Neural progenitor cell (in vitro differentiated cells): ENCODE measurements at regions not wholly inside any gene's neighbourhood (a gene's known extent, or its start where the extent isn't known, plus 50 kb on each side); places are given as distances from the start of the nearest gene placed in this dataset.
A peak's percentile ranks its signal among the peaks of the same experiment; 100 is the strongest.

Experiments
- DNase-seq: peaks from one replicate; pipeline ENCODE4 v3.0.0-alpha.2; 2016; ENCODE audit warnings: low spot score
- H2AFZ ChIP-seq: fragments of 200-600 bp; sonication (generic); replicated peaks from 2 replicates; pipeline ENCODE4 v1.6.1; 2016; ENCODE audit warnings: antibody characterized with exemption
- H3F3A ChIP-seq: fragments of 200-600 bp; sonication (generic); 2 replicates; pipeline ENCODE4 v1.6.1; 2016; ENCODE audit warnings: antibody characterized with exemption, low read depth
- H3K27ac ChIP-seq: fragments of 200-600 bp; sonication (generic); 2 replicates; pipeline ENCODE4 v1.5.1; 2016; ENCODE audit warnings: mild to moderate bottlenecking
- H3K27me3 ChIP-seq: fragments of 200-600 bp; sonication (generic); 2 replicates; pipeline ENCODE4 v1.6.1; 2016; ENCODE audit warnings: mild to moderate bottlenecking, moderate library complexity
- H3K36me3 ChIP-seq: fragments of 200-600 bp; sonication (generic); 2 replicates; pipeline ENCODE4 v1.5.1; 2016
- H3K4me1 ChIP-seq: fragments of 200-600 bp; sonication (generic); 2 replicates; pipeline ENCODE4 v1.6.1; 2016; ENCODE audit warnings: mixed run types
- H3K4me2 ChIP-seq: fragments of 200-600 bp; sonication (generic); 2 replicates; pipeline ENCODE4 v1.6.1; 2016
- H3K4me3 ChIP-seq: fragments of 200-600 bp; sonication (generic); 2 replicates; pipeline ENCODE4 v1.5.1; 2016
- H3K79me2 ChIP-seq: fragments of 200-600 bp; sonication (generic); 2 replicates; pipeline ENCODE4 v1.6.1; 2016; ENCODE audit warnings: low read depth
- H3K9ac ChIP-seq: fragments of 200-600 bp; sonication (generic); 2 replicates; pipeline ENCODE4 v1.6.1; 2016
- H3K9me3 ChIP-seq: fragments of 200-600 bp; sonication (generic); 2 replicates; pipeline ENCODE4 v1.5.1; 2016; ENCODE audit warnings: low read depth
- H4K20me1 ChIP-seq: fragments of 200-600 bp; sonication (generic); 2 replicates; pipeline ENCODE4 v1.6.1; 2016; ENCODE audit warnings: low read depth
- H3K27ac Mint-ChIP-seq: 3 replicates; pipeline ENCODE4 v1.8.0; 2021; ENCODE audit warnings: mixed read lengths
- H3K27me3 Mint-ChIP-seq: 2 replicates; pipeline ENCODE4 v1.8.0; 2022; ENCODE audit warnings: low read depth, mild to moderate bottlenecking, inconsistent platforms, moderate library complexity, mixed read lengths; ENCODE audit not compliant: insufficient read depth
- H3K36me3 Mint-ChIP-seq: 3 replicates; pipeline ENCODE4 v1.8.0; 2021; ENCODE audit warnings: mixed read lengths
- H3K4me1 Mint-ChIP-seq: 3 replicates; pipeline ENCODE4 v1.8.0; 2021; ENCODE audit warnings: mixed read lengths
- H3K4me3 Mint-ChIP-seq: 3 replicates; pipeline ENCODE4 v1.8.0; 2021; ENCODE audit warnings: mild to moderate bottlenecking, moderate library complexity, mixed read lengths
- H3K9me3 Mint-ChIP-seq: 3 replicates; pipeline ENCODE4 v1.8.0; 2020; ENCODE audit warnings: mixed read lengths
- CTCF ChIP-seq: fragments of 200-600 bp; sonication (generic); IDR thresholded peaks from 2 replicates; pipeline ENCODE4 v1.5.1; 2017; ENCODE audit warnings: antibody characterized with exemption, mild to moderate bottlenecking
- EZH2 ChIP-seq: fragments of 200-600 bp; sonication (generic); IDR thresholded peaks from 2 replicates; pipeline ENCODE4 v1.6.1; 2017; ENCODE audit warnings: antibody characterized with exemption, mild to moderate bottlenecking, moderate library complexity
- EZH2phosphoT487 ChIP-seq: fragments of 200-600 bp; sonication (generic); IDR thresholded peaks from 2 replicates; pipeline ENCODE4 v1.6.1; 2017; ENCODE audit warnings: antibody characterized with exemption

- no peaks in the 10 kb centered on the region for H3K4me1 Mint-ChIP-seq
Observed at GRCh38 chr3:110293660-110294059, 778.0 kb upstream of the NECTIN3 start.

DNA sequence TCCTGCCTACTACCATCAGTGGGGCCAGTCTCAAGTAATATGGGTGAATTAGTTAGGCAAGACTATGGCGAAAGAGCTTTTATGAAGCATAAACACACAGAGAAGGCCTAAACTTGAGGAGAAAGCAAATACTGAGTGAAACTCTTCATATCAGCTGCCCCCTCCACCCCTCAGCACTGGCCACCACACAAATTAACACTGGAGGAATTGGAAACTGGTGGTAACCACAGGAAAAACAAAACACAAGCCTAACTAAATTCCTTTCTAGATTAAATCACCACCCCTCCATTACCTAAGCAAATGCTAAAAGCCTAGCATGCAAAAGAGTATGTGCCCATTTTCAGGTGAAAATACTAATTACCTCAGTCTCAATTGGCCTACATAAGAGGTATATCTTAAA lies 774.7 kb upstream of the NECTIN3 start:
- H3K27ac ChIP-seq: no peak overlapping the region
- peak overlapping the region; percentile 63 for H2AFZ ChIP-seq
- H3K36me3 ChIP-seq: no peaks in the 10 kb centered on the region
- no peaks in the 10 kb centered on the region for H3K27me3 ChIP-seq
- no peak for DNase-seq
- H3K79me2 ChIP-seq: no peaks in the 10 kb centered on the region
- no peaks in the 10 kb centered on the region for H4K20me1 ChIP-seq
- TF ChIP-seq CTCF (no peak), EZH2phosphoT487 (no peak), EZH2 (no peak)
- H3K4me1 Mint-ChIP-seq: no peaks in the 10 kb centered on the region
- H3K4me3 ChIP-seq: no peak overlapping the region
- H3K4me1 ChIP-seq: no peaks in the 10 kb centered on the region
- no peaks in the 10 kb centered on the region for H3K9me3 ChIP-seq
- no peak overlapping the region for H3K4me3 Mint-ChIP-seq
- H3K4me2 ChIP-seq: no peak overlapping the region
- H3K27me3 Mint-ChIP-seq: peaks cover 3% of the 10 kb centered on the region
- H3K9me3 Mint-ChIP-seq: peaks cover 24% of the 10 kb centered on the region
- H3F3A ChIP-seq: no peaks in the 10 kb centered on the region
- H3K27ac Mint-ChIP-seq: no peak overlapping the region
- no peak overlapping the region for H3K9ac ChIP-seq
- H3K36me3 Mint-ChIP-seq: peaks cover 2% of the 10 kb centered on the region

More at GRCh38 chr3:110293660-110294059, 778.0 kb upstream of the NECTIN3 start:
- DNase-seq: no peak
- H2AFZ ChIP-seq: no peak overlapping the region
- no peak overlapping the region for H3K9ac ChIP-seq
- TF ChIP-seq EZH2 (no peak), EZH2phosphoT487 (no peak), CTCF (no peak)
- H3F3A ChIP-seq: no peaks in the 10 kb centered on the region
- Mint-ChIP-seq H3K36me3 (peaks cover 2% of the 10 kb centered on the region), H3K4me3 (no peak overlapping the region), H3K9me3 (peaks cover 24% of the 10 kb centered on the region), H3K27ac (no peak overlapping the region), H3K27me3 (peaks cover 3% of the 10 kb centered on the region)
- no peak overlapping the region for H3K4me2 ChIP-seq
- no peaks in the 10 kb centered on the region for H3K9me3 ChIP-seq
- H3K79me2 ChIP-seq: no peaks in the 10 kb centered on the region
- H3K27me3 ChIP-seq: no peaks in the 10 kb centered on the region
- H3K36me3 ChIP-seq: no peaks in the 10 kb centered on the region
- H3K4me1 ChIP-seq: no peaks in the 10 kb centered on the region
- no peak overlapping the region for H3K4me3 ChIP-seq
- H4K20me1 ChIP-seq: no peaks in the 10 kb centered on the region
- H3K27ac ChIP-seq: no peak overlapping the region

DNA sequence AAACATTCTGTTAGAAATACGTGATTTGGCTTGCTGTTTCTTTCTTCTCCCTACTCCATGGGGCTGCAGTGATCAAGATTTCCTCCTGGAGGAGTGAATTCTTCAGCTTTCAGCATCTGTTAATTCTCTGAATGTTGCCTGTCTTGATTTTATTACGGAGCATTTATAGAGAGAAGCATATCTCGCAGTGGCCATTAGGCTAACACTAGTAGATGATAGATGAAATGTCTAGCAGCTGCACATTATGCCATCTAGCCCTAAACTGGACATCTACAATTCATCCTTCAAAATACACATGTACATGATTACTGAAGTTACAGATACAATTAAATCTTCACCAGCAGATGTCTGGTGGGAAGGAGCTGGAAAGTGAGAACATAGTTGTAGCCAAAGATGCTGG lies 769.8 kb upstream of the NECTIN3 start:
- no peaks in the 10 kb centered on the region for H3K9me3 Mint-ChIP-seq
- TF ChIP-seq EZH2 (no peak), EZH2phosphoT487 (no peak), CTCF (no peak)
- no peaks in the 10 kb centered on the region for H3F3A ChIP-seq
- H3K27ac Mint-ChIP-seq: no peak overlapping the region
- H2AFZ ChIP-seq: no peak overlapping the region
- no peaks in the 10 kb centered on the region for H3K27me3 ChIP-seq
- H3K36me3 ChIP-seq: no peaks in the 10 kb centered on the region
- no peaks in the 10 kb centered on the region for H3K4me1 ChIP-seq
- no peak overlapping the region for H3K4me2 ChIP-seq
- H3K9me3 ChIP-seq: no peaks in the 10 kb centered on the region
- H3K4me3 Mint-ChIP-seq: no peak overlapping the region
- DNase-seq: no peak
- no peaks in the 10 kb centered on the region for H3K36me3 Mint-ChIP-seq
- H3K4me1 Mint-ChIP-seq: no peaks in the 10 kb centered on the region
- no peak overlapping the region for H3K4me3 ChIP-seq
- no peaks in the 10 kb centered on the region for H3K27me3 Mint-ChIP-seq
- no peaks in the 10 kb centered on the region for H4K20me1 ChIP-seq
- no peak overlapping the region for H3K9ac ChIP-seq
- H3K27ac ChIP-seq: no peak overlapping the region
- H3K79me2 ChIP-seq: no peaks in the 10 kb centered on the region
